NCI-H1694 treated with DMSO at 0.1 percent for 48 hours (cell line): ENCODE measurements at regions not wholly inside any gene's neighbourhood (a gene's known extent, or its start where the extent isn't known, plus 50 kb on each side); places are given as distances from the start of the nearest gene placed in this dataset.

Source experiments
- DNase-seq: peaks from one replicate; lab custom pipeline; 2025; lab: John Stamatoyannopoulos, UW

GRCh38 chr18:67650686-67651385, 134.3 kb upstream of the DSEL start:
- no peak for DNase-seq

DNA sequence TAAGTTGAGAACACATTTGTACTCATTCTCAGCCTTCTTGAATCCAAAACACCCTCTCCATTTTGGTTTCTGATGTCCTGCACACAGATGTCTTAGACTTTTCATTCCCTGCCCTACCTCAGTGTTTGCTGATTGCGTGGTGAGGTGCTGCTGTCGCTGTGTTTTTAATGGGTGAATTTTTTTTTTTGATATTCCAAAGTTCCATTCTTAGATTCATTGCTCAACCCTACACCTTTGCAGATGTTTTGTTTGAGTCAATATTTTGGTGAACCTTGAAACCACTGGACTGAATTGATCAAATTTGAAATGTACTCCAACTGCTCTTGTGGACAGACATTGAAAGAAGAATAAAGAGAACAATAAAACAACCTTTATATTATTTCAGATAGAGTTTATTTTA, 130.4 kb upstream of the DSEL start:
- no peak for DNase-seq

DNA sequence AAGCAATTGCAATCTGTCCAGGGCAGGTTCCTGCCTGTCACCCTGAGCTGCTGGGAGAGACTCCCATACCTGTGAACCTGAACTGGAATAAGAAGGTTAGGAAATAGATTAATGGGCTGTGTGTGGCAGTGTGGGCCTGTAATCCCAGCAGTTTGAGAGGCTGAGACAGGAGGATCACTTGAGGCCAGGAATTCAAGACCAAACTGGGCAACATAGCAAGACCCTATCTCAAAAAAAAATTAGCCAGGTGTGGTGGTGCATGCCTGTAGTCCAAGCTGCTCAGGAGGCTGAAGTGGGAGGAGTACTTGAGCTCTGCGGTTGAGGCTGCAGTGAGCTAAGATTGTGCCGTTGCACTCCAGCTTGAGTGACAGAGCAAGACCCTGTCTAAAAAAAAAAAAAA, 127.7 kb upstream of the DSEL start:
- DNase-seq = no peak

DNA sequence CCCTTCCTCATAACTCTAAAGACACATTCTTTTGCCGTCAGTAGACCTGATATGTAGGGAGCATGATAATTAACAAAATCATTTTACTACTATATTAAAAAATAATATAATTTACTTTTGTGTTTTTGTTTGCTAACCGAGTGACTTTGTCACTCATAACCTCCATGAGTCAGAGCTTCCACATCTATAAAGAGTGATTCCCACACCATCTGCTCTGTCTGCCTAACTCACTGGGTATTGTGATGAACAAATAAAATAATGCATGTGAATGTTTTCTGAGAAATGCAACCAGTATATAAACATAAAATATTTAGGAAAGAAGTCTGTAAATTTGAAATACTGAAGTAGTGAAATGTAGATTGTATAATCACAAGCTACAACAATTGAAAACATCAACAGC, 123.4 kb upstream of the DSEL start:
- DNase-seq = peak; percentile 27

GRCh38 chr18:67636597-67637385, 120.3 kb upstream of the DSEL start:
- no peak for DNase-seq

- DNase-seq = no peak
Measured at GRCh38 chr18:67634631-67635338, 118.3 kb upstream of the DSEL start.

DNA sequence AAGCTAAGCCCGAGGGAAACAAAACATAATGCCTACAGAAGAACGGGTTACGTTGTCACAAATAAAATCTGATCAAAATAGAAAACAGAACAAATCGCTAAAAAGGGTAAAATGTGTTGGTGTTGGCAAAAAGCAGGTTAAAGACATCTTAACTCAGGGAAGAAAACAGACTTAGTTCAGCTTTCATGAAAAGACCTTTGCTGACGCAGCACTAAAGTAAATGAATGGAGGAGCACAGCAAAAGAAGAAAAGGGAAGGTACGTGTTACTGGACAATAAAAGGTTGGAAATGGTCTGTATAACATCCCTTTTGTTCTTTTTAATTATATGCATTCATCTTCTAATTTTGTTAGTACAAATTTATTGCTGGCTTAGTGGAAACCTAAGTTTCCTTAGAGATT, 117.4 kb upstream of the DSEL start:
- no peak for DNase-seq

DNA sequence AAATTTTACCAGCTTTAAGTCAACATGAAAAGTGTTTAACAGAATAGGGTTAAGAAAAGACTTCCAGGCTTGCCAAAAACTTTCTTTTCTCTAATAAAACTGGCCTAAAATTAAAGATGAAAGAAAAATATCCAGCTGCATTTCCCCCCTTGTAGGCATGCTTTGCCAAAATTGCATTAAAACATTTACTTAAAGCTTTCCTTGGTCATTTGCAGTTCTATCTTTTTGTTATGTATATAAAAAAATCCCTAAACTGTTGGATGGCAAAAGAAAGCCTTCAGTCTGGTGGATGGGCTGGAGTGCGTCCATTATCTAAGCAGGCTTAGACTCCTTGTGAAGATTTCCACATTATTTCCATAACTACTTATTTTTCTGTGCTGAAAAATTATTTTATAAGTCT, 105.4 kb upstream of the DSEL start:
- no peak for DNase-seq

- DNase-seq = no peak
Measured at GRCh38 chr18:67621049-67621713, 104.7 kb upstream of the DSEL start.

DNA sequence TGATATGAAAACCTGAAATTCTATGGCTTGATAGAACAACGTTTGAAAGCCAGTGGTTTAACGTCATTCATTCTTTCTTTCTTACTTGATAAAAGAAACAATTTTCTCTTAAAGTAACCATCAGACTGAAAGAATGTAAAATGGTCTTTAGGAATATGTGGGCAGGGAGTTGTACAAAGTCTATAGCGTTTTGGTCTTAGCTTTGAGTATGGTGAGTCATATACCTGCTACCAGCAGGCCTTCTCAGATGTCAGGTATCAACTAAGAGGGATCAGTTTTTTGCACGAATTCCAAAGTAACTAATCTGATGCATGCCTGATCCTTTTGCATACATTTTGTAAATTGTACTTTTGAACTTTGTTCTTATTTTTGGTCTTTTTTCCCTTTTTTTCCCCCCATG, 101.5 kb upstream of the DSEL start:
- no peak for DNase-seq

GRCh38 chr18:67615876-67616275, 99.4 kb upstream of the DSEL start:
- DNase-seq = no peak

- DNase-seq = no peak
Measured at GRCh38 chr18:67613731-67614130, 97.2 kb upstream of the DSEL start.

DNA sequence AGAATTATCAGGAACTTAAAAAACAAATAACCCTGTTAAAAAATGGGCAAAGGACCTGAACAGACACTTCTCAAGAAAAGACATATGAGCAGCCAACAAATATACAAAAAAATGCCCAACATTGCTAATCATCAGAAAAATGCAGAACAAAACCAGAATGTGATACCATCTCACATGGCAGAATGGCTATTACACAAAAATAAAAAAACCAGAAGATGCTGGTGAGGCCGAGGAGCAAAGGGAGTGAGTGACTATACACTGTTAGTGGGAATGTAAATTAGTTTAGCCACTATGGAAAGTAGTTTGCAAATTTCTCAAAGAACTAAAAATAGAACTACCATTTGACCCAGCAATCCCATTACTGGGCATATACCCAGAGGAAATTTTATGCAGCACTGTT, 95.8 kb upstream of the DSEL start:
- DNase-seq = no peak

GRCh38 chr18:67608615-67609273, 92.2 kb upstream of the DSEL start:
- no peak for DNase-seq

- no peak for DNase-seq
Measured at GRCh38 chr18:67608191-67608590, 91.7 kb upstream of the DSEL start.

GRCh38 chr18:67600181-67601180, 84.0 kb upstream of the DSEL start:
- no peak for DNase-seq

GRCh38 chr18:67599277-67599676, 82.8 kb upstream of the DSEL start:
- no peak for DNase-seq

DNA sequence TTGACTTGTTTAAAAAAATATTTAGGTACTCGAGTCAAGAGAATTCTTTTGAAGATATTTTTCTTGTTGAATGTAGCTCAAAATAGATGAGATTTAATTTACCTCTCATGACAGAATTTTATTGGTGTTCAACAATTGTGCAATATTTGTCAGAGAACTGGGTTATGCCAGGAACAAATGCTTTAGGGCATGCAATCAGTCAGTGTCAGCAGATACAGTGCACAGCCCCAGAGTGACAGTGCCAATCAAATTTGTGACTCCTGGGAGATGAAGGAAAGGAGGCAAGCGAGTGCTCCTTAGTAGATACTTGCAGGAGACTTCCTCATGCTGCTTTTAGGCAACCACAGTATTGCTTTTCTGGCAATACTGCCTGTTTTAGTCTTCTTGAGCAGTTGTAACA, 81.2 kb upstream of the DSEL start:
- DNase-seq = no peak

- no peak for DNase-seq
Measured at GRCh38 chr18:67596003-67596402, 79.5 kb upstream of the DSEL start.

DNA sequence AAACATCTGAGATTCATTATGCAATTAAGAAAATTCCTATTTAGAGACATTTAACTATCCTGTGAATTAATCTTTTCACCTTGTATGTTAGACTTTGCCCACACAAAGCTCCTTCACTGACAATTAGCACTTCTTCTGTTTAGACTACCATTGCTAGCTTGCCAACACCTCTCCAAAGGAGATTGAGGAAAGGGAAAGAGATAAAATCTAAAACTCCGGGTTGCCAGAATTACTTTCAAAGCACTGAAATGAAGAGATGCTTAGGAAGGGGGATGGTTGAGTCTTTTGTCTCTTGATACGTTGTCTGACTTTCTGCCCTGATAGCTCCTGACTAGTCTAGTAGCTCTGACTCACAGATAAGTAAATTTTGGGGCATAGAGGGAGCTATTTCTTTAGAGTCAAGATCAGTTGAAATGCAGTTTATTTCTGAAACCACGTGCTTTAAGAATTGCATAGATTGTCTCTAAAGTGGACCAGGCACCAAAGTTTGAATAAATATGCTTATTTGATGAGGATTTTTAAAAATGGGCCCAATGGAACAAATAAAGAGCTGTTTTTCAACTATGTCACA, 74.1 kb upstream of the DSEL start:
- no peak for DNase-seq
